ENCODE measurements at regions not wholly inside any gene's neighbourhood (a gene's known extent, or its start where the extent isn't known, plus 50 kb on each side); places are given as distances from the start of the nearest gene placed in this dataset.

- WGBS (ENCODE audit: missing lambda C conversion rate): 52% methylated on average over 3 of the region's 3 CpGs
- H3K4me1 ChIP-seq: no peaks in the 10 kb centered on the region
- no peak for DNase-seq (ENCODE audit: low read depth in 1 of 2, low spot score in 1 of 2)
- H3K9me3 ChIP-seq: no peaks in the 10 kb centered on the region
- ATAC-seq: no peak
- H3K27ac ChIP-seq: no peak overlapping the region
- FAIRE-seq: no peak
- H3K4me2 ChIP-seq: no peak overlapping the region
- ChIA-PET POLR2A (no interaction called here), CTCF (interaction anchor here (1.3 kb wide), 1 partner anchor 37 kb away, joined by 3 read pairs; no protein-coding TSS in a partner anchor)
- TF ChIP-seq PHF8 (IDR thresholded peaks at IDR 0.05; ENCODE audit: borderline replicate concordance, low read depth): no peak
- no peak for TF ChIP-seq RCOR1 (IDR thresholded peaks at IDR 0.05; ENCODE audit: low read depth, low read length)
- no peak for TF ChIP-seq CBX2 (IDR thresholded peaks at IDR 0.05; ENCODE audit: borderline replicate concordance, low read depth)
- no peak for TF ChIP-seq EP300 (IDR thresholded peaks at IDR 0.05)
- TF ChIP-seq CEBPB (IDR thresholded peaks at IDR 0.05): no peak
- no peak for TF ChIP-seq SMC3 (IDR thresholded peaks at IDR 0.05)
- TF ChIP-seq NFE2L2 (conservative IDR thresholded peaks at IDR 0.05; ENCODE audit: low read length): no peak
- TF ChIP-seq RFX5 (IDR thresholded peaks at IDR 0.05): no peak
- no peak for TF ChIP-seq POLR2A (IDR thresholded peaks at IDR 0.05; ENCODE audit: low read length)
- H3K4me3 ChIP-seq: no peak overlapping the region
Measured at GRCh38 chr10:22158426-22158825, 59.4 kb downstream of the EBLN1 start.

DNA sequence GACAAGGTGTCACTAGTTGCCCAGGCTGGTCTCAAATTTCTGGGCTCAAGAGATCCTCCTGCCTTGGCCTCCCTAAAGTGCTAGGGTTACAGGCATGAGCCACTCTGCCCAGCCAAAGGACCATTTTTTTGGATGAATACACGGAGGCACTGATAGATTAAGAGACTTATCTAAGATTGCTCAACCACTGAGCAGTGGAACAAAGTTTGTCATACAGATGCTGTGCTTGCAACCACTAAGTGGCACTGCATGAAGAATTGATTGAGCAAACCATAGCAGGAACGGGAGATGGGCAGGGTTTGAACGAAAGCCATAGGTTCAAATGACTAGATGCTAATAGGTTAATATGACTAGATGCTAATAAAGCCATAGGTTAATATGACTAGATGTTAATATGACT lies 61.1 kb downstream of the EBLN1 start:
- TF ChIP-seq TFCP2L1 (CRISPR knock-in tag; IDR thresholded peaks at IDR 0.05): no peak
- H3K4me1 ChIP-seq: no peaks in the 10 kb centered on the region
- 7% methylated on average over 3 of the region's 3 CpGs for WGBS (ENCODE audit: missing lambda C conversion rate)
- peaks cover 2% of the 10 kb centered on the region; the same call in 2 of the 3 replicates for H3K9me3 ChIP-seq
- FAIRE-seq (no peak), ATAC-seq (no peak), DNase-seq (ENCODE audit: low read depth in 1 of 2, low spot score in 1 of 2) (no peak)
- H3K4me2 ChIP-seq: no peak overlapping the region
- no peak overlapping the region for H3K27ac ChIP-seq
- ChIA-PET POLR2A (no interaction called here), CTCF (no interaction called here)
- H3K4me3 ChIP-seq: no peak overlapping the region

GRCh38 chr10:22152403-22152802 lies 65.4 kb downstream of the EBLN1 start:
- Histone ChIP-seq H3K4me3 (no peak overlapping the region), H3K27ac (no peak overlapping the region), H3K4me1 (no peaks in the 10 kb centered on the region), H3K4me2 (no peak overlapping the region), H3K9me3 (peaks cover 16% of the 10 kb centered on the region)
- TF ChIP-seq FOSB (CRISPR knock-in tag; IDR thresholded peaks at IDR 0.05): no peak
- DNase-seq (ENCODE audit: low read depth in 1 of 2, low spot score in 1 of 2): no peak
- no peak for FAIRE-seq
- ChIA-PET POLR2A (no interaction called here), CTCF (no interaction called here)
- no peak for ATAC-seq
- WGBS (ENCODE audit: missing lambda C conversion rate): 10% methylated on average over 1 of the region's 1 CpG

GRCh38 chr10:22150842-22151241 lies 67.0 kb downstream of the EBLN1 start:
- Histone ChIP-seq H3K4me1 (no peaks in the 10 kb centered on the region), H3K4me3 (no peak overlapping the region), H3K4me2 (no peak overlapping the region), H3K27ac (no peak overlapping the region), H3K9me3 (peaks cover 16% of the 10 kb centered on the region)
- no peak for ATAC-seq
- 6% methylated on average over 1 of the region's 1 CpG for WGBS (ENCODE audit: missing lambda C conversion rate)
- ChIA-PET POLR2A (no interaction called here), CTCF (no interaction called here)
- TF ChIP-seq HDAC2 (IDR thresholded peaks at IDR 0.05): no peak
- TF ChIP-seq HOXA7 (CRISPR knock-in tag; IDR thresholded peaks at IDR 0.05): no peak
- TF ChIP-seq REST (IDR thresholded peaks at IDR 0.05): no peak
- TF ChIP-seq RARB (CRISPR knock-in tag; IDR thresholded peaks at IDR 0.05): no peak
- no peak for TF ChIP-seq JUNB (IDR thresholded peaks at IDR 0.05)
- TF ChIP-seq BCL3 (IDR thresholded peaks at IDR 0.05): no peak
- TF ChIP-seq RNF2 (IDR thresholded peaks at IDR 0.05; ENCODE audit: borderline replicate concordance, low read depth): no peak
- no peak for TF ChIP-seq CBX2 (IDR thresholded peaks at IDR 0.05; ENCODE audit: borderline replicate concordance, low read depth)
- TF ChIP-seq TFCP2L1 (CRISPR knock-in tag; IDR thresholded peaks at IDR 0.05): no peak
- TF ChIP-seq FOSB (CRISPR knock-in tag; IDR thresholded peaks at IDR 0.05): no peak
- no peak for TF ChIP-seq POLR2A (IDR thresholded peaks at IDR 0.05; ENCODE audit: low read length)
- no peak for TF ChIP-seq RCOR1 (IDR thresholded peaks at IDR 0.05; ENCODE audit: low read depth, low read length)
- no peak for TF ChIP-seq JUN (IDR thresholded peaks at IDR 0.05)
- no peak for TF ChIP-seq ZSCAN20 (CRISPR knock-in tag; IDR thresholded peaks at IDR 0.05)
- TF ChIP-seq HES2 (IDR thresholded peaks at IDR 0.05): no peak
- TF ChIP-seq NFE2L2 (conservative IDR thresholded peaks at IDR 0.05; ENCODE audit: low read length): no peak
- no peak for TF ChIP-seq CHD2 (IDR thresholded peaks at IDR 0.05; ENCODE audit: low read length, partially characterized antibody)
- TF ChIP-seq SMC3 (IDR thresholded peaks at IDR 0.05): no peak
- no peak for TF ChIP-seq PBX3 (IDR thresholded peaks at IDR 0.05)
- DNase-seq (ENCODE audit: low read depth in 1 of 2, low spot score in 1 of 2): no peak
- FAIRE-seq: no peak

Data from A549 (cell line).